GM19468 (cell line): ENCODE measurements at regions not wholly inside any gene's neighbourhood (a gene's known extent, or its start where the extent isn't known, plus 50 kb on each side); places are given as distances from the start of the nearest gene placed in this dataset.

Source experiments
- ATAC-seq: cut with Tn5 transposase; IDR thresholded peaks from one replicate; pipeline ENCODE4 v1.9.1; 2021; ENCODE audit warnings: mild to moderate bottlenecking, moderate library complexity, moderate number of reproducible peaks; ENCODE audit not compliant: unreplicated experiment; ENCODE audit errors: extremely low read depth

DNA sequence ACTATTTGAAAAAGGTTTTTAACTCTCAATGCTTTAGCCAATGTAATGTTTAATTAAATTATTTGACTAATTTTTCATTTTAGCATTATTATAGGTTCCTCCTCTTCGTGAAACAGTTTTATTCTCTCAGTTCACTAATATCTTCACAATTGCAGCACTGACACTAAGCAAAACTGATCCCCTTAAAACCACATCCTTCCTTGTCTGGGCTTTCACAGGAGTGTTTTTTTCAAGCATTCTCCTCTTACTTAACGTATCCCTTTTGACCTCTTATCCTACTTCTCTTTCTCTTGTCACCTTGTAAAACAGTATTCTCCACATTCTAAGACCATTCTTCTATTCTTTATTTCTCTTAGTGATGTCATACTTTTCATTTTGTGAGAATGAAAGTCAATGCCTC lies 112.8 kb downstream of the DSC3 start:
- ATAC-seq = no peak

DNA sequence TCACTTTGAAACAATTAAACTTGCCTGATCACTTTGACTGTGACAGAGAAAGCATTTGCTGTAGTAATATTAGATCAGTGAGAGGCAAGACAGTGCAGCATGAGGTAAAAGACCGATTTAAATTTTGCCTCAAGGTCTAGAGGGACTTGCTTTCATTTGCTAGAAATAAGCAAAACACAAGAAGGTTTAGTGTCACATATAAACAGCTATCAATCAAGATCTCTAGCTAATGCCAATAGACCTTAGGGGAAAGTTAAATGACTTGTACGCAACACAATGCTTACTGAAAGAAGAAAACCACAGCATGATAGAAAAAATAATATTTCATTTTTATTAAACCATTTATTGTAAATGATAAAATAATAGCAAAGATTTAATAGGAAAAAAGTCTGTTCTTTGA lies 113.5 kb downstream of the DSC3 start:
- ATAC-seq = no peak

DNA sequence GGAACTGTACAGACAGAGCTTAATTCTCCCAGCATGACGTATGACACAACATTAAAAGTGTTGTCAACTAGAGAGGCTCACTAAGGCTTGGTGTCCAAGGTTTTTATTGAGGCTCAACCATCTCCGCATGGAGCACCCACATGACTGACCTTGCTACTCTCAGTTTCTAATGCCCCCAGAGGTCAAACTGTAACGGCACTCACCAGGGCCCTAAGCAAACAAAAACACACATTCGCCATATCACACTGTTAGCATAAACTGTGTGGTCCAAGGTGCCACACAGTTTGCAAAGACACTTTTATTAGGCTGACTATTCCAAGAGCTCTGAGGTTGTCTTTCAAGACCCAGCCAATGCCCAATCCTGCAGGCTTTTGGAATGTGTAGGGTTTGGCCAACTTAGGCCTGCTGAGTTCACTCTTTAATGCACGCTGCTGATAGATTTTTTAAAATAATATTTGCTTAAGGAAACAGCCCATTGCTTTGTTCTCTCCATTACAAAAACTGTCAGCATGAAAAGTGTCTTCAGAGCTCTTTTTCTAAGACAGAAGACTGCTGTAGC lies 114.9 kb downstream of the DSC3 start:
- no peak for ATAC-seq

DNA sequence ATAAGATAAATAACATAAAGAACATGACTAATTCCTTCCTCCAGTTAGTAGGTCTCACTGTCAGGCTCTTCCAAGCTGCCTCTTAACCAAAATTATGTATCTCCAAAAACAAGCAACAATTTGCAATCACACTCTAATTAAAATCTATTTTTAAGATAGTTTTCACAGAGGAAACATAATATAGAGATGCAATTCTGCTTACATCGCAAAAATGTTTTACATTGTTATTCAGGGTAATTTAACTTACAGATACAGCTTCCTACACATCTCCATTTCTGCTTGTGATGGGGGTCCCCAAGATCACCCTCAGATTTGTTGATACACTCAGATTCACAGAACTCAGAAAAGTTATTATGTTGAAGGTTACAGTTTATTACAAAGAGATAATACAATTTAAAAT lies 115.5 kb downstream of the DSC3 start:
- ATAC-seq = no peak

DNA sequence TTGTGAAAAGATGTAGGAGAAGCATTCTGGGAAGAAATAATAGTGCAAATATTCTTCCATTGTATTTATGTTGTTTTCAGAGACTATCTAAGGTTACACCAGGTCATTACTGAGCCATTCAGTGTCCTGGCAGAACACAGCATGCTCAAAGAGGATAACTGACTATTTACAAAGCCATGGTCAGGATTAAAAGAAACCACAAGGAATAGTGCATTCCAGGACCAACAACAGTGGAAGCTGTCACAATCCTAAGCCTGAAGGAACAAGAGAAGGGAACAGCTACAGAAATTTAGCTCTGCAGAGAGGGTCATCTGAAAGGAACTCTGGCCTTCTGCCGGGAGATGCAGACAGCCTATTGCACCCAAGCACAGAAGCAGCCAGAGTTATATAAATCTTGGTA lies 116.7 kb downstream of the DSC3 start:
- ATAC-seq = no peak

DNA sequence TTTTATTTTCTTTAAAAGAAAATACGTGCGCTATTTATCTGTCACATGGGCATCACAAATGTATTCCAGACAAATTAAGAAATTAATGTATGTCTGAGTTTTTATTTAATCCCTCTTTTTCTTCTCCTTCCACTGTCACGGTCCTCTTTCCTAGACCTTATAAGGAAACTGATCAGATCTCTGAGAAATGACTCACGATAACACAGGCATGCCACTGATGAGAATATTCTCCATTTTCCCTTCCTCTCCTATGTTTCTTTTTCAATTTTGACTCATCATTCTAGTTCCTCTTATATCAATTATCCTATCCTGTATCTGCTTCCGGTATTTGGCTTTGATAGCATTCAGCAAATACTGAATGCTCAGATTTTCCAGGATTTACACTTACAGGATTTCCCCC lies 121.8 kb downstream of the DSC3 start:
- no peak for ATAC-seq

DNA sequence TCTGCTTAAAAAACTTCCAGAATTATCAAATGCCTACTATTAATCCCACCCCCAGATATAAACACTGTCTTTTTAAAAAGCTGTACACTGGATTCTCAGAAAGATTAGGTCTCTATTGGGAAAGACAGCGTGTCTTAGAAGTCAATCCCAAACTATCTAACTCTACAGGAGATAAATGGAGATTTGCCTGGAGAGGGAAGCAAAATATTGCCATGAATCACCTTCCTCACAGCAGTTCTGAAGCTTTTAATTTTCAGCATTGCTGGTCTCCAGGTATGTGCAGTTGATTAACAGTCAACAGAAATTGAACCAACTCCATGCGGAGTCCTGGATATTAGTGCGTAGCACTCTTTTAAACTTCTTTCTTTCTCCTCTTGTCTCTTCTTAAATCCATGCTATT lies 122.2 kb downstream of the DSC3 start:
- ATAC-seq = no peak

DNA sequence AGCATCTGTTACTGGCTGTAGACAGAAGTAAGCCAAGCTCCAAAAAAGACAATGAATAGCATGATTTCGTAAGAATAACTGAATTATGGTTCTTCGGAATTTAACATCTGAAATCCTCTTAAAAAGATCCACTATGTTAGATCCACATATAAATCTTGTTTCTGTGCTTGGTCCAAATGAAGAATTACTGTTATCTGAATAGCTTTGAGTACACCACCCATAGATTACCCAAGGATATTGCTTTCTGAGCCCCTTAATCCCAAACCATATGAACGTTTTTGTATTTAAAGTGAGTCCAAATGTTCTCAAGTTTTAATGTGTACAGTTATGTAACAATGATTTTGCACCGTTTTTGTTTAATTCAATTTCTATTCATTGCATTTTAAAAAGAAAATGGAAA lies 124.9 kb downstream of the DSC3 start:
- ATAC-seq = no peak

DNA sequence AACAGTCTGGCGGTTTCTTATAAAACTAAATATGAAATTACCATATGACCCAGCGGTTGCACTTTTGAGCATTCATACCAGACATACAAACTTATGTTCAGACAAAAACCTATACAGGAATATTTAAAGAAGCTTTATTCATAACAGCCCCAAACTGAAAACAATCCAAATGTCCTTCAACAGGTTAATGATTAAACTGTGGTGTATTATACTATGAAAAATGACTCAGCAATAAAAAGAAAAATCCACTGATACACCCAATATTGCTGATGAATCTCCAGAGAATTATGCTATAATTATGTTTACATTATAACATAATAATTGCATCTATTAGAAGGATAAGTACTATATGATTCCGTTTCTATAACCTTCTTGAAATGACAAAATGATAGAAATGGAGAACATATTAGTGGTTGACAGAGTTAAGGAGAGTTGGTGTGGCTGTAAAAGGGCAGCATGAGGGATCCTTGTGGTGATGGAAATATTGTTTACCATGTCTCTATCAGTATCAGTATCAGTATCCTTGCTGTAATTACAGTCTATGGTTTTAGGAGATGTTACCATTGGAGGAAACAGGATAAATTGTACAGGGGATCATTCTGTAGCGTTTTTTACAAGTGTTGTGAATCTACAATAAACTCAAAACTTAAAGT lies 127.1 kb downstream of the DSC3 start:
- no peak for ATAC-seq

DNA sequence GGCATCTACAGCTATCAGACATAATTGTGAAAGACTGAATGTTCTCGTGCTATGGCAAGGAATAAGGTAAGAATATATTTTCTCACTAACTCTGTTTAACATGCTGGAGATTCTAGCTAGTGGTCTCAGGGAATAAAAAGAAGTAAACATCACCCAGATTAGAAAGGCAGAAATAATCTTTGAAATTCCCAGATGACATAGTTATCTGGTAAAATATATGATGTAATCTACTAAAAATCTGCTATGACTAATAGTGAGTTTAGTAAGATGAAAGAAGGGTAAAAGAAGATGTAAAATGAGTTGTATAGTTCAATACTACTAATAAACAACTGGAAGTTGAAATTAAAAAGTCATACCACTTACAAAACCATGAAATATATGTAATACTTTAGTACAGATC lies 134.2 kb downstream of the DSC3 start:
- ATAC-seq = no peak

DNA sequence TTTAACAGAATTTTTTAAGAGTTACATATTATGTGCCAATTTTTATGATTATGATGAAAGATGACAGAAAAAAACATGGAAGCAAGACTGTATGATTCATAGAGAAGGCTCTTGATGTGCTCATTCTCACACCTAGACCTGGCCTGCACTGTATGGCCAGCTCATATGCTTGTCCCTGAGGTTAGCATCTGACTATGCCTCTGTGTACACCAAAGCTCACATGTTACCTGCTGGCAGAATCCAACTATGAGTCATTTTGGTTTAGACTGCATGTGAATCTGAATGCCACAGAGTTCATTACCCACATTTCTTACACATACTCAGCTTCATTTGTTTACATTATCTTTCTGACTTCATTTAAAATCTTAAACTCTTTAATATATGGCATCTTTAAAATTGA lies 139.0 kb downstream of the DSC3 start:
- no peak for ATAC-seq

DNA sequence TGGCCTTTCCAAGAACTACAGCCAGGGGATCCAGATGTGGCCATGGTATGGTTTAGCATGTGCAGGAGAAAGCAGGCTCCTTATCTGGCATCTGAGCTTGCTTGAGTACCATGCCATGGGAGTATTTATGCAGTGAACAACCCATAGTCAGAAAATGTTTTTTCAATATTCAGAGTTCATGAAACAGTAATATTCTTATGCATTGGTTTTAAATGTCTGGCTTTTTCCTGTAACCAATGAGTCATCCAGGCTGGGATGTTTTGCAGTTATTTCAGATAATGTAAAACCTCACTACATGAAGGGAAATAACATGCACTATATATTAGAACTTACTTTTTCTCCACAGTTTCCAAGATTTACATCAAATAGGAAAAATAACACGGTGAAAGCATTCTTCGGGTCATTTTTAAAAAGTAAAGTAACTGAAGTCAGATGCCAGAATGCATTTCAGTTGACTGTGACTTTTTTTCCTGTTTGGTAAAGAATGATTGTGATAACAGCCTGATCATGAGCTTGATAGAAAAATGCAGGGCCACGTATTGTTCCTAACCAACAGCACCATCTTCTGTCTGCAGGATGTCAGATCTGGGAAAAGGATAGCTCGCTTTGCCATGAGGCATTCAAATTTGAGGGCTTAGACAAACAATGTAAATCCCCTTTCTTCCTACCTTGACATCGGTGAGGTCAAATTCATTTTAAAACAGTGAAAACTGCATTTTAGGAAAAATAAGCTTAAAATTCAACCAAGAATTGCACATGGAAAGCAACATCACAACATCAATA lies 152.8 kb downstream of the DSC3 start:
- no peak for ATAC-seq

DNA sequence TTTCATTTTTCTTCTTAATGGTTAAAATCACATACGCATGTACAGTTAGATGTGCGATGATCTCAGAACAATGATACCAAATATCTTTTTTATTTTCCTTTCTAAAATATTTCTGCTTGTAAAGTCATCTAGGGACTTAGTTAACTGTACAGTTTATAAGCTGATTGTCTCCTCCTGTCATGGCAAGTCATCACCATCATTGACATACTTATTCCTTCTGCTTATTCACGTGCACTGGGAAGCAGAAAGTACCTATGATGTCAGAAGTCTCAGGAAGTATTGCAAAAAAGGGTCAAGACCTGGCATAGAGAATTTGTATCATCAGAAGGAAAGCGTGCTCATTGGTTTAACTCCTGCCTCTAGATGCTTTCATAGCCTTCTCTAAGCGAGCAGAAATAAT lies 154.2 kb downstream of the DSC3 start:
- ATAC-seq = no peak

DNA sequence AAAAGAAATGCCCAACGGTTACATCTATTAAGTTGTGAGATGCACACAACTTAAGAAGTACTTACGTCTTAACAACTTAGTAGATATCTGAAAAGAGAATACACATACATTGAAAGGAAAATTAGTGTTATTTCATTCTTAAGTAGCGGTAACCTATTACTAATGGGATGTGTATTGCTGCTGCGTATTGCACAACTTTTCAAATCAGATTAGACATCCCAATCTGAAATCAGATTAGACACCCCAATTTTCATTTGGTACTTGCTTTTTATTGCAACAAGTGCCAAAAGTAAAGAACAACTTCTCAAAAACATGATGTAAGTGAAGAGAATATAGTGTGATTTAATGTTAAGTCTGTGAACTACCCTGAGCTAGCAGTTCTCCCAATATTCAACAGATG lies 155.5 kb downstream of the DSC3 start:
- no peak for ATAC-seq

DNA sequence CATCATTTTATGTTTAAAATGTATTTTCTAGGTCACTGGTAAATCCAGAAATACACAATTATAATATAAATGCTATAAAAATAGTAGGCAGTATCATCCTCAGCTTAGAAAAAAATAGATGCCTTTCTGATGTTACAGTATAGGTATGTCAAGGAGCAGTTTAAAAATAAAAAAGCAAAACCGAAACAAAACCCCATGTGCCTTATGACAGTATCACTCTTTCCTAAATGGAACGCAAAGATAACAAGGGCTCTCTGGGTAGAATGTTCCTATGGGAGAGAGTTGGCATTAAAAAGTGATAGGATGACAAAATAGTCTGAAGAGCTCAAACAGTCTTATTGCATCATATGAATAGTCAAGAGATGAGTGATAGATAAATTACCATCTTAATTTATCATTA lies 172.1 kb downstream of the DSC3 start:
- no peak for ATAC-seq

DNA sequence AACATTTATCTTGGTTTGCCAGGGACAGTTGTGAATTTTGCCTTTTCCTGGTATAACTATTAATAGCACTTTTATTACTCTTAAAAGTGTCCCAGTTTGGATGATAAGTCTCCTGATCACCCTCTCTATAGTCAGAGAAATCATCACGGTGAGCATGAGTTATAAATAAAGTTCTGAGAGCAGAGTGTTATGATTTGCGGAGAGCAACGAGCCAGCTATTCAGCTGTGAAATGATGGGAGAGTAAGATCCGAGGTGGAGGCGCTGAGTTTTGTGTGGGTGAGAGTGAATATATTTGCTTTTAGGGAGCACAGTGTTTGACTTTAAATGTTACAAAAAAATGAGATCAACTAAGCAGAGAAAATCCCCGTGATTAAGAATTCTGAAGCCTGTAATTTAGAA lies 179.6 kb downstream of the DSC3 start:
- no peak for ATAC-seq

DNA sequence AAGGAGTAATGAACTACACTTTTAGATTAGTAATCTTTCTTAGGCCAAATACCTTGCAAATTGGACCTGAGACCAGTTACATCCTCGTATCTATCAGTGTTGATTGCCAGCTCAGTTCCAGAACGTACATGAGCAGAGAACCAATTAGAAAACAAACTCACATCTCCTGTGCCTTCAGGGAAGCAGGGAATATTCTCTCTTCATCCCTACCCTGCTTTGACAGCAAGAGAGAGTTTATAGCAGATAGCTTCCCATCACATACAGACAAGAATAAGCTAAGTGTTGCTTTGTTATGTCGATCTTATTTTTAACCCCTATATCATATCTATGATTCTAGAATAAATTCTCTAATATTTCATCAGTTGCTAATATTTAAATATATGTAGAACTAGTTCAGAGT lies 181.8 kb downstream of the DSC3 start:
- ATAC-seq = no peak

DNA sequence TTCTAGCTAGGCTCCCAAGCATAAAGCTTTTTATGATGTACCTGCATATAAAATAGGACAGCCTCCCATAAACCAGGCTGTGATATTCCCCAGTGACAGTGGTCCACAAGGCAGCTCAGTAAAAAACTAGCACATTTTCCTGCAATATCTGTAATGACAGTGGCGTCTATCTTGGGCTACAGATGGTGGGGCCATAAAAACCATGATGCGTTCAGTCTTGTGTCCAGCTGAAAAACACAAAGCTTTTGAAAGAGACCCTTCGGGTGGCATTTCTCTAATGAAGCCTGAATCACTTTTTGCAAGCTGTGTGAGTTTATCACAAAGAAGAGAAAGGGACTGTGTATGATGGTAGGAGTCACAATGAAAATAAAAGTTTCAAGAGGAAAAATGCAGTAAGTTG lies 183.5 kb downstream of the DSC3 start:
- no peak for ATAC-seq

DNA sequence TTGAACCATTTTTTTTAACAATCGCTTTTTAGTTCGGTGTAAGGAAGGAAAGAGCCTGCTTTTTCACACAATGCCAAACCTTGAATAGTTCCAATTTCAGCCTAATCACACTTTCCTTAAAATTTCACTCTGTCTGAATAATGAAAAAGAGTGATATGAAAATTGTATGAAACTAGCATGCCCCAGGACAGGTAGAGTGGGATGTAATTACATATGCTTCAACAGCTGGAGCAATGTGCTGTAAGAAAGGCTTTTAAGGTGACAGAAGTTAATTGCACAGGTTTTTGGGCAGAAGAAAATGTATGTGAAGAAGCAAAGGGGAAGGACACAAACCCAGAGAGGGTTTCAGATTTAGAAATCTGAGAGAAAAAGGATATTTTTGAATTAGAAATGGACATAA lies 184.0 kb downstream of the DSC3 start:
- ATAC-seq = no peak

DNA sequence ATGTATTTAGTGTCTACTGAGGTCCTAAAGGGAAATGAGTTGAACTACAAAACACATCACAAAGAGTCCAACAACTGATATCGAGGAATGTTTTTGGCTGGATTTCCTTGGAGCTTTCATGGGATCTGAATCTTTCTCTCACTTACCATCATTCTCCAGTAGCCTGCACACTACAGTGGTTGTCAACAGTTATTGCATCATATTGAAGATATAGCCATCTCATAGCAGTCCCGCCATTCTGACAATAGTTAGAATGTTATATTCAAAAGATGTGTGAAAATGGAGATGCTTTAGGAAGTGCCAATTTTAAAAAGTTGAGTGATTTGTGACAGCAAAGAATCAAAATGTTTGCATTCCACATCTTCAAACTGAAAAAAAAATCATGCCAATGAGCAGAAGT lies 186.8 kb downstream of the DSC3 start:
- ATAC-seq = no peak

DNA sequence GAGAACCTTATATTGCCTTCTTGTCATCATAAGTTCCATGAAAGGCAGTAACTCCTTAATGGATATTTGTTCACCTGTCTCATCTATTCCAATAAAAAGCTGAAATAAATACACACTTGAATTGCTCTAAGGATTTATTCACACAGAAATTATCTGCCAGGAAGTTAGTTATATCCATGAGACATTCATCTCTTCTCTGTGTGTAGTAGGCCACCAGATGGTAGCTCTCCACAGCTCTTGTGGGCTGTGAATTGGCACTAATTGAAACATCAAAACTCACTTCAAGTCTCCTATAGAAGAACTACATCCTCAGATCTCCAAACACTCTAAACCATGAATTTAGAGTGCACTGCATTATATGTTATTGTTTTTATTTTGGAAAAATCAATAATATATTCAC lies 189.6 kb downstream of the DSC3 start:
- no peak for ATAC-seq

DNA sequence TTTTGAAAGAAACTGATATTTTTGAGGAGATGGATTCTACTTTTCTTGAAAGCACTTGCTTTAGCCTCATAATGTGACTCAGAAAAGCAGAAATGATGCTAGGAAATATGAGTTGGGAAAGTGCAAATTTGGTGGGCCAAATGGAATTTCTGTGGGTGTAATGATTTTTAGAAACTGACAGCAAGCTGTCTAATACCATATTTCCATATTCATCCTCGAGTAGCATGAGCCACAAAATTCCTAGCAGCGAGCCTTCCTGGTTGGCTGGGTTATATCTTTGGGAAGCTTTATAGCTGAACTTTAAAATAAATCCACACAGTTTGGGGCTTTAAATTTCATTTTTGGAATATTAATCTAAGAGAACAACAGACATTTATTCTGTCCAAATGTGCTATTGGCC lies 190.0 kb downstream of the DSC3 start:
- no peak for ATAC-seq
